ENCODE measurements at regions not wholly inside any gene's neighbourhood (a gene's known extent, or its start where the extent isn't known, plus 50 kb on each side); places are given as distances from the start of the nearest gene placed in this dataset.
"Not testable (repeated sequence)": the region's sequence is repeated elsewhere in the genome, so short reads cannot be mapped to it uniquely, and the experiment has no call there.

DNA sequence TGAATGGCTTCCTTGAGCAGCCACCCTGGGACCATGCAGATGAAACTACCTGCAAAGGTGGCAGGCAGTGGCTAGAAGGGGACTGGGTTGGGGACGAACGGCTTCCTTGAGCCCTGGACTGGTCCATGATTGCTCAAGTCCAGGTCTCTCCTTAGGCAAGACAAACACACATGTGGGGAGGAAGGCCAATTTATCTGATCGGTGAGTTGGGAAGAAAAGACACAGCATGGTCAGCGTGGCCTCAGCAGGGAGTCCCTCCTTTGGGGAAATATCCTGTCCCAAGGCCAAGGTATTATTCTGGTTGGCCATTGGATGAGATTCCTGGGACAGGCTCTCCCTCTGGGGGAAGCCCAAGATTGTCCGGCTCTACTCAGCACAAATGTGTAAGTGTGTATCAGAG lies 116.3 kb upstream of the ERG start:
- no peak for DNase-seq

DNA sequence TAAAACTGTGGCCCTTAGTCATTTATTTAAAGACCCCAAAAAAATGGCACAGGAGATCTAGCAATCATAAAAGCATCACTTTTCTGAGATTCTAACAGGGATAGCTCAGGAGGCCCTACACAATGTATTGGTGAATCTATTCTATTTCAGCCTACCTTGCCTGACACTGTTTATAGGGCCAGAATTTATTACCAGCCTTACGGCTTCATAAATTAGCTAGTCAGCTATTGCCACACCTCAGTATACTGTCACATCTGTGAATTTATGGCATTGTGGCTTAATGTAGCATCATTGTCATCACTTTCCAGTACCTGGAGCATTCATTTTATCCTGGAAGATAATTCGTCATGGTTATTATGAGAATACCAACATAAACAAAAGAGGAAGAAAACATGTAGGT lies 121.2 kb upstream of the ERG start:
- DNase-seq = no peak

DNA sequence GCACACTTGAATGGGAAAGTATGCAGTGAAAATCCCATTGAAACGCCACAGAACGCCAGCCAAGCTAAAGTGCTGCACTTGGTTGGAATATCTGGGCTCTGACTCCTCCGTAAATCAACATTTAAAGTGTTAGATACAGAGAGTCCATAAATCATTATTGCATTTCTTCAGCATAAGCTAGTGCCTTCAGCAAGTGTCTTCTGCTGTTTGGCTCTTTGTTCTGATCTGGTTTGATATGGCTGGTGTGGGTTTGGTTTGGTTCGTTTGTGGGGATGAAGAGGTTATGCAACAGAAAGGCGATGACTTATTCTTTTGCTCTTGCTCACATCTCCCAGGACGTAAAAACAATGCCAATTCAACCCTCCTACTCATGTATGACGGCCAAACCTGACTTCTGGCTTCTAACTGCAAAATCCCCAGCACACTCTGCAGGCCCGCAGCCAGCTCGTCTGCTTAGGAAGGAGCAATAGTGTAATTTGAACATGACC lies 121.8 kb upstream of the ERG start:
- DNase-seq = no peak

DNA sequence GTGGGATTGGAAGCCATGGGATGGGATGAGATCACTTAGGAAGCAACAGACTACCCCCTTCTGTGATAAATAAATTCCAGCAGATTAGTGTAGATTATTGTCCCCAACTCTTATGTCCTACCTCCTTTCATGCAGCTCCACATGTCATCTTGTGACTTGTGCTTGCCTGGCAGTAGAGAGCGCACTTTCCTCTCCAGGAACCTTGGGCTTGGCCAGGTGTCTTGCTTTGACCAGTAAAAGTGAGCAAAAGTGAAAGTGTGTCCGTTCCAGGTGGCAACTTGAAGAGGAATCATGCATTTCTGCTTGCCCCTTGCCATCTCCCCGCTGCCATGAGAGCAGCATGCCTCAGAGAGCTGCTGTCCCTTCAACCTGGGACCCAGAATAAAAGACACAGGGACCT lies 122.9 kb upstream of the ERG start:
- no peak for DNase-seq

DNA sequence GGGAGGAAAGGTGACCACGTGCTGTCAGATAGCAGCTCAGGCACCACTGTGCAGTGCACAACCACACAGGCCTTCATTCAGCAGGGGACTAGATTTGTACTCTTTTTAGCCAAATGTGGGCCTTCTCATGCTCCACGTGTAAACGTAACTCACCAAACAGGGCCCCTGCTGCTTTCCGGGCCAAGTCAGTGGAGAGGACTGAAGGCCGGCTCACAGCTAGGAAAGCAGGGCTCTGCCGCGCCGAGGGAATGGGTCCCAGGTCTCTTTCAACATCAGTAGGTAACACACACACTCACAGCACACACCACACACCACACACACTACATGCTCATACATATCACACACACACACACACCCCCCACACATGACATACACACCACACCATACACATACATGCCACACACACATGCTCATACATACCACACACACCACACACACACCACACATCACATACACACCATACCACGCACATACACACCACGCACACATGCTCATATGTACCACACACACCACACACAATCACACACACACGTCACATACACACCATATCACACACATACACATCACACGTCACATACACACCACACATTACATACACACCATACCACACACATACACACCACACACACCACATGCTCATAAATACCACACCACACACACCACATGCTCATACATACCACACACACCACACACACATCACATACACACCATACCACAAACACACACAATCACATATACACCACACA lies 124.0 kb upstream of the ERG start:
- DNase-seq = no peak

DNA sequence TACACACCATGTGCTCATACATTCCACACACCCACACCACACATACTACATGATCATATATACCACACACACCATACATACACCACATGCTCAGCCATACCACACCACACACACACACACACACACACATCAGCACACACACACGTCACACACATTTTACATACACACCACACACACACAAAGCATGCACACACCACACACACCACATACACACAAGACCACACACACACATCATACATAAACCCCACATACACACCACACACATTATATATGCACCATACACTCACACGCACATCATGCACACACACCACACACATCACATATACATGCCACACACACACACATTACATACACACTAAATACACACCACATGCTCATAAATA lies 124.5 kb upstream of the ERG start:
- DNase-seq = no peak

DNA sequence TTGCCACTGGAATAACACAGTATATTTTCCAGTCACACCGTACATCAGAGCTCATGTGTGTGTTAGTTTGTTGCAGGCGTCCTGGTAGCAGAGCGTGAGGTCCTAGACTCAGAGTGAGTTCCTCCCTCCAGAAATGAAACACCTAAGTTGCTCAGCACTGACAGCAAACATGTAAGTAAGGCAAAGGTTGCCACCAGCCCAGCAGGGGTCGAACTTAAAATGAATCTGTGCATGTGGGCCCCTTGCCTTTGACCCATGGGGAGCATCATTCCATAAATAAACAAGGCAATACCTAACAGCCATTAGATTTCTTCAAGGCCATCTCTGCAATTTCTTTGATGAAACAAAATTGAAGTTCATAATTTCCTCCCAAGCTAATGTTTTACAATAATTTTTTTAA lies 125.3 kb upstream of the ERG start:
- no peak for DNase-seq

DNA sequence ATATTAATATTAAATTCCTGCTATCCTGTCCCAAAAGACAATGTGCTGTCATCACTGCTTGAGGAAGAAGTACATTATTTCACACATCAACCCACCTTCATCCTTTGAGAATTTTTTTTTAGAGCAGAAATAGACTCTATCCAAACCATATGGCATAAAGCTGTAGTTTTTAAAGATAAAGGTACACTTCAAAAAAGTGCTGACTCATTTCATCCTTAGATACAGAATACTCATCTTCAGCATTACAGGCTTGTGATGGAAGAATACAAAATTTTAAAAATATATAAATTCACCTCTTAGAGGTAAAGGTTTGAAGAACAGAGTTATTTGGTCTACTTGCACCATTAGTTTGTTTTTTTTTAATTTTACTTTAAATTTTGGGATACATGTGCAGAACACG lies 126.7 kb upstream of the ERG start:
- no peak for DNase-seq

DNA sequence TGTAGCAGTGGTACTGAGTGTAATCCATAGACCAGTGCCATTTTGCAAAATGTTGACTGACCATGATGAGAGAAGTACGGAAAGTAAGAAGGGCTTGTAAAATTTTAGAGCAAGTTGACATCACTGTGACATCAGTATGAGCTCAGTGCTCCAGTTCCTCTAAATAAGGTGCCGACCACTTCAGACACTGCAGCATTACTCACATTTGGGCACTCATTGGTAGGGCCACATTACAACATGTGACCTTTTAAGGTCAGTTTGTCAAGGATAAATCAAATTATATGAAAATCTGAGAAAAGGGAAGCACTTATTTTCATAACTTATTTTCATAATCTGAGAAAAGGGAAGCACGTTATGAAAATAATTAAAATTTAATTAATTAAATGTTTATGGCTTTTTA lies 128.0 kb upstream of the ERG start:
- no peak for DNase-seq

DNA sequence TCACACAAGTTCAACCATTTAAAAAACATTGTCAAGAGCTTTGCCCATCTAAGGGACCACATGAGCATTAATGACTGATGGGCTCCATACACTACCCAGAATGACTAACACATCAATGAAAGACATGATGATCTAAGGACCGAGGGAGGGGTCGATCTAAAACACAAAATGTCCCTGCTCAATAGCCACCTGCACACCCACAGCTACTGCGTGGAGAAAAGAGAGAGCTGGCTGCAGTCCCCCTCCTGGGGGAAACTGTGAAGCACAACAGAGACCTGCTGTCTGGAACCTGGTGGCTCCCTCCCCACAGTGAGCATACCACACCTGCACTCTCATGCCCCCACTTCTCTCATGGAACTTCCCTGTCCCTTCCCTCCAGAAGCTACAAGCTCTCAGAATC lies 130.1 kb upstream of the ERG start:
- DNase-seq = no peak

DNA sequence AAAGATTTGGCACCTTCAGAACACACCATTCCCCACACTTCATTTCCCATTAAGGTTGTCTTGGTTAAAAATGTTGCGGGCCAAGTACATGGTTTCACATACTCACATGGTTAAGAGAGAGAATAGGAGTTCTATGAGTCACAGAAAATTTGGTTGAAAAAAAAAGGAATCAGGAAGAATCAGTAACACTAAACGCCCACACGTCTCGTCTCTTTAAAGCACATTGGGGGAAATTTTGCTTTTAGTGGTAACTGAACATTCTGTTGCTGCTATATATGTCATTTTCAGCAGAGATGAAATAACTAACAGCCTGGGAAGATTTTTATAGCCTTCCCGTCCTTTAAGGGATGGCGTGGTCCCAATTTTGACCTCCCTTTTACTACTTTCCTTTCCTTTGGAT lies 132.9 kb upstream of the ERG start:
- DNase-seq = no peak

DNA sequence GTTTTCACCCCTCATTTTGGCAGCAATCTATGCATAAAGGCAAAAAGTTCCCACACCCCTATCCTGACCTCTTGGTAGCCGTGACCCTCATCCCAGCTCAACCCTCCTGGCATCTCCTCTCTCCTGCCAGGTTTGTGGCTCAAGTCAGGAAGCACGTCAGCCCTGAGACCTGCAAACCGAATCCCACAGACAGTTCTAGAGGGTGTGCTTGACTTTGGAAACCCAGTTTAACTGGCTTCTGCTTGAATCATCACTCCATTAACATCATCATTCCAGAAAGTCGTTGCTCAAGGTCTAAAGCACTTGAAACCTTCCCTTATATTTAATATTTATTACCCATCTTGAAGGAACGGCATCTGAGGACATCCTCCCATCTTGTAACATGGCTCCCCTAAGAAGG lies 133.4 kb upstream of the ERG start:
- DNase-seq = no peak

DNA sequence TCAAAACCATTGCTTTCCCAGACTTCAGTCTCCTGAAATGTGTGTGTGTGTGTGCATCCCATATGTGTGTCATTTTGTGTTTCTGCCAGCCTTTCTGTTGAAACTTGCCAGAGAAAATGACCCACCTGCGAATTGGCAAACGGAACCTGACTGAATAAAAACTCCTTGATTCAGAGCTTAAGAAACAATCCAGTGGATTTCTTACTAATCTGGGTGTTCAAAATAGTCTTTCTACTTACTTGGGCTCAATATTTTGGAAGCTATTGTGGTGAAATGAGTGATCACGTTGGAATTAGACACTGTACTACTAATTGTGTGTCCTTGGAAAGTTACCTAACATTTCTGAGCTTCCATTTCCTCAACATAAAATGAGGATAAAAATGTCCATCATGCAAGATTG lies 138.9 kb upstream of the ERG start:
- DNase-seq = no peak

DNA sequence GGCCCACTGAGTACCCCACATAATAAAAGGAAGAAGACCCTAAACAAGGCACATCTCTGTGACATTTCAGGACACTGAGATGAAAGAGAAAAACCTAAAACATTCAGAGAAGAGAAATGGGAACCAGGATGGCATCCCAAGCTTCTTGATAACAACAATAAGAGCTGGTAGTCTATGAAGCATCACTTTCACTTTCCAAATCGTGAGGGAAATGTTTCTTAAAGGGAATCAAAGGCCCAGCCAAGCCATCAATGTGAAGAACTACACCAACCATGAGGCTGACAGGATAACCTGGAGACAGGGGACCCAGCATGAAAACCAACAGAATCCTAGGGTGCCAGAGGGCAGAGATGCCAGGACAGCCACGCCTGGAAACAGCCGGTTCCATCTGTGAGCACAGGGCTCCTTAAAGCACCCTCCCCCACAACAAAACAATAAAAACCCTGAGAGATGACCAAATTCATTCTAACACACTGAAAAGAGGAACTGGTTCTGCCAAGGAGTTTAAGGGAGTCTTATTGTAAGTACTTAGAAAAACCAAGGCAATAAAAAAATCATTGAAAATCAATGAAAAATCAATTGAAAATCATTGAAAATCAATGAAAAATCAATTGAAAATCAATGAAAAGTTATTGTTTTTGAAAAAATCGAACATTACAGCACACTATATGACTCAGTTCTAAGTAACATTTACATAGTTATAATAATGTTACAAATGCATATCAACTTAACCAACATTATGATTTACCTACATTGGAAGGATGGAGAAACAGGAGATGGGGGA lies 141.5 kb upstream of the ERG start:
- no peak for DNase-seq

DNA sequence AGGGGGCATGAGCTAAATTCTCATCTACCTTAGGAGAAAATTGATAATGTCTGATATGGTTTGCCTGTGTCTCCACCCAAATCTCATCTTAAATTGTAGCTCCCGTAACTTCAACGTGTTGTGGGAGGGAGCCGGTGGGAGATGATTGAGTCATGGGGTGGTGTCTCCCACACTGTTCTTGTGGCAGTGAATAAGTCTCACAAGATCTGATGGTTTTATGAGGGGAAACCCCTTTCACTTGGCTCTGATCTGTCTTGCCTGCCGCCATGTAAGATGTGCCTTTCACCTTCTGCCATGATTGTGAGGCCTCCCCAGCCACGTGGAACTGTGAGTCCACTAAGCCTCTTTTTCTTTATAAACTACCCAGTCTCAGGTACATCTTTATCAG lies 142.1 kb upstream of the ERG start:
- not testable (repeated sequence) for DNase-seq

DNA sequence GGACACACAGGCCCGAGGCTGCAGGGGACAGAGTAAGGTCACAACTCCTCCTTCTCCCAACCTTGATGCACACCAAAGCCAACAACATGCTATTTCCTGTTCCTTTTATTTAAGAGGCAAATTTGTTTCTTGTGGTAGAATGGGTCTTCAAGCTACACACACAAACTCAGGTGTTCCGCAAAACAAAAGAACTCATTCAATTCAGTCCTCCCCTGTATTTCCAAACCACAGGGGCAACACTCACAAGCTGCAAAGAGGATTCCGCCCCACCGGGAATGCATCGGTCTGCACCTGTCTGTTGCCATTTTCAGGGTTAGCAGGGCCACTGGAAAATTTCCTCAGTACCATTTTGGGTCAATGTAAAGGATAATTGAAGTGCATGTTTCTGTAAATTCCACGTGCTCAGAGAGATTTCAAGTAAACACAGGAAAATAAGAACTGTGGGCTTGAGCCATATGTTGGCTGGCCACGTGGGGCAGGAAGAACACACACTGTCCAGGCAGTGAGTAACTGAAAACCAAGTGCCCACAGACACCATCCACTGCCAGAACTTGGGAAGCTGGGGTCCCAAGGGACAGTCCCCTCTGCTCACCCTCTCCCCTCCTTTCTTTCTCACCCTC lies 145.2 kb upstream of the ERG start:
- DNase-seq = no peak

DNA sequence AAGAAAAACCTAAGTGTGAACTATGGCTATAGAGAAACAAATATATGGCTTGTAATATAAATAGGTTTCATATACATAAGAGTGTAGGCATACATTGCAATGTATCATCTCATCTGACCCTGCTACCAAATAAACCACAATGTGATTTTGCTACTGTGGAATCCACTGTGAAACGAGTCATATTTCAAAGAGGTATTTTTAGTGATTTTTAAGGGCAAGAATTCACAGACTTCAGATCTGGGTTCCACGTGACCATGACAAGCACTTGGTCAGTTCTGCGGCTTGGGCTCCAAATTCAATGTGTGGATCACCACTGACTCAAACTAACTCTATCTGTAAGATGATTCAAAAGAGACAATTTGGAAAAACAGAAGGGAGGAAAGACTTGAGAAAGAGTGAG lies 147.0 kb upstream of the ERG start:
- no peak for DNase-seq

DNA sequence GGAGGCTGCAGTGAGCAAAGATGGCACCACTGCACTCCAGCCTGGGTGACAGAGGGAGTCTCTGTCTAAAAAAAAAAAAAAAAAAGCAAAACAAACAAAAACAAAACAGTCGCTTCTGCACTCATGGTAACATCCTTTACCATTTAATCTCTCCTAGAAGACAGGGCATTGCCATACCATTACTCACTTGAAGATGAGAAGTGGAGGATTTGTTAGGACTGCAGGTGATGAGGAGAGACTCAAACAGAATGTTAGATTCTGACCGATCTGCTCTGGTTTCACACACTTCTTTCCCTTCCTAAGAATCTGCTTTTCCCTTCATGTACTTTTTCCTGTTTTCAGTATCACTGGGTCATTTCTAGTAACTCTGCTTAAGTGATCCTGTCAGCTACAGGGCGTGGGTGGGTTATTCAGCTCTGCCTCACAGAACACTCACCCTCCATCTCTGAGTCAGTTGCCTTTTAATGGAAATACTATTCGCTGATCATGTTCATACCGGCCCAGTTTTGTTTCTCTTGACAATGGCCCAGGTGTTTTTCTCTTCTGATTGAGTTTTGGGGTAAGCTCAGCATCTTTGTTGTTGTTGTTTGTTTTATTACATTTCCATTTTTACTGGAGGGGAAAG lies 148.0 kb upstream of the ERG start:
- DNase-seq = no peak

DNA sequence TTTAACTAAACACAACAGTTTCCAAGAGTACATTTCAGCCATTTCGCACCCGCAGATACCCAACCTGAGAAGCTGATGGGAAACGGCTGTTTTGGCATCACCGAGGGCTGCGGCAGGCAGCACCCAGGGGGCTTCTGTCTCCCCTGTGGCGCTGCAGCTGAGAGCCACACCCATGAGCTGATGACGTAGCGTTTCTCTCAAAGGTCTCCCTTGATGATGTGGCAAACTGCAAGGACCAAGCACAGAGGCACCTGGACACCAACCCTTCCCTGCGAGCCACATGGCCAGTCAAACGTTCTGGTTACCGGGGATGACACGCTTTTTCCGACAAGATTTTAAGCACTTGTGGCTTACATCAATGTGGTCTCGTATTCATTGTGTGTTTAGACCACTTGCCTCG lies 150.8 kb upstream of the ERG start:
- DNase-seq = no peak

DNA sequence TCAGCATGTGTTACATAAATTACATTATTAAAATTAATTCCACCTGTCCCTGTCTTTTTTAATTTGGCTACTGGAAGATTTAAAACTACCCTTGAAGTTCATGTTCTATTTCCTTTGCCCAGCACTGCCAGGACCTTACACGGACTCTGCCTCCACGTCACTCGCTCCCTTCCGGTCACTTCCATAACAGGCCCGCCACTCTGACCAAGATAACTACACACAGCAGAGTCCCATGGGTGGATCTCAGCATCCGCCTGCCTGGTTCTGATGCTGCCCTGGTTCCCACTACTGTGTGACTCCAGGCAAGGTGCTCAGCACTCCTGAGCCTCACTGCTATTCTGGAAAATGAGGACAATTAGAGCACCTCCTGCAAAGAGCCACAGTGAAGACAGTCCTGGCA lies 153.3 kb upstream of the ERG start:
- DNase-seq = no peak

DNA sequence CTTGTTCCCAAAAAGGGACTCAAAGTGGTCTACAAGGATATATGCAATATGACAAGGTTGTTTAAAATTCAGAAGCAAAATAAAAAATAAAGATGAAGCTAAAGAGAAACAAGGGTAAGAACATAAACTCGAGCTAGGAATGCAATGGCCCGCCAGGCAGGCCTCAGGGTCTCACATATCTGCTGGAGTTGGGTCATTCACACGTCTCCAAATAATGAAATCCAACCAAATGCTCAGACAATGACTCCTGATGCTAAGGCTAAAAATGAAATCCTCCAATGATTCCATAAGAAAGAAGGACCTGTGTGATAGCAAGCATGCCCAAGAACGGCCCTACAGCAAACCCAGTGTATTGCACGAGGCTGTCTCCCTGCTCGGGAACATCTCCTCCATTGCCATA lies 153.3 kb upstream of the ETS2 start:
- DNase-seq = no peak

DNA sequence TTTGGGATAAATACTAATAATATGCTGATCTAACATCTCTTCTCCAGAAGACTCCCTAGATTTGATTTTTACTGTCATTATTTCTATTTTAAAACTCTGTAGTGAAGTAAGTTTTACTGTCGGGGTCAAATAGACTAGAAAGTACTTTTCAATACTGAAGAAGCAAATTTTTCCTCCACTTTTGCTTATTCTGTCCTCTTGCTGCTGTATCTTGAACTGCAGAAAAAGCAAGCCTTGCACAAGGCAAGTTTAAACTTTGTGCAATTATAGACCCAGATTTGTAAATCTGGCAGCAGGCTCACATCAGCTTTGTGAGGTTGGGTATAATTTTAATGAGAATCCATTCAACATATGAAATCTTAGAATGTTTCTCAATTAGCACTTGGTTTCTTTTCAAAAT lies 151.1 kb upstream of the ETS2 start:
- no peak for DNase-seq

DNA sequence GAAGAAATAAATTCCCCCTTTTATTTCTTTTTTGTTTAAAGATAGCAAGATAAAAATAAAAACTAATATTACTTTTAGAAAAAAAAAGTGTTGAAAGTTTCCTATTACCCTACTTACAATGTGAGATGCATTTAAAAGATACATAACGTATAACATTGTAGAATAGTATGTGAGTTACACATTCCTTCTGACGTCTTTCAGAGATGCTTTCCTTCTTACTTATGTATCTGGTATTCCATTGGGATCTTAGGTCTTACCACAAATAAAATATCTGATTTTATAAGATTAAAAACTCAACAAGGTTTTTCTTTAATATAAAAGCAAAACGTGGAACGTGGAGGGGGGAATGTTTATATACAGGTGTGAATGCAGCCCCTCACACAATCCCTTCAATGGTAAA lies 147.2 kb upstream of the ETS2 start:
- DNase-seq = no peak

DNA sequence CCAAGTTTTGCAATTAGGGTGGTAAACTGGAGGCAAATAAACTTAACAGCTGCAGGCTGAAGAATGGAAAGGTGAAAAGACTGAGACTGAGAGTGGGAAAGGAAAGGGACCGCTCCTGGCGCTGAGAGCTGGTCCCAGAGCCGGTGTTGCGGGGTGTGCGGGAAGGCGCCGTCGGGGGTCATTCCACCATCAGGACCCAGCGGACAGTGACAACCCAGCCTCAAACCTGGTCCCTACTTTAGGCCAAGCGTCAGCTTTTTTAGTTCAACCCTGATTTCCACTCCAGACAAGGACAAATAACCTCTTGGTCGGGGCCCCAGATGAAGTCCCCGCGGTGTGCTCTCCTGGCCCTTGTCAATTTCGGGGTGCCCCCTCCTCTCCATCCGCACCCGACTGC lies 145.8 kb upstream of the ETS2 start:
- DNase-seq = no peak
